CD4-positive, alpha-beta T cell (primary cell): ENCODE measurements at regions not wholly inside any gene's neighbourhood (a gene's known extent, or its start where the extent isn't known, plus 50 kb on each side); places are given as distances from the start of the nearest gene placed in this dataset.
"Not testable (repeated sequence)": the region's sequence is repeated elsewhere in the genome, so short reads cannot be mapped to it uniquely, and the experiment has no call there.

Experiments
- ATAC-seq: fragments of 200-7000 bp; cut with Tn5 transposase; one replicate; pipeline ENCODE4 v1.10.0; 2022; ENCODE audit warnings: mild to moderate bottlenecking; ENCODE audit not compliant: poor library complexity
- CTCF ChIA-PET: fragments of 350-600 bp; sonication (Branson Sonifier 250); formaldehyde crosslinking; loops from one replicate; lab custom pipeline; 2021; ENCODE audit warnings: antibody characterized with exemption, inconsistent platforms; lab: Charles Lee
- POLR2A ChIA-PET: fragments of 350-600 bp; sonication (Branson Sonifier 250); formaldehyde crosslinking; loops from one replicate; lab custom pipeline; 2021; ENCODE audit warnings: antibody characterized with exemption, inconsistent platforms; lab: Charles Lee
- DNase-seq, 14 experiments: peaks; one replicate each; pipeline ENCODE4 v3.0.0-alpha.2; 2013 to 2020; ENCODE audit warnings: mixed read lengths in 2 of 14
- H3K27ac ChIP-seq, 2 donors: one replicate each; pipeline versions ENCODE4 v1.5.1 to v1.7.0; 2013; ENCODE audit warnings: low read length in 2 of 2, low read depth in 1 of 2, mild to moderate bottlenecking in 1 of 2
- H3K27me3 ChIP-seq, 2 experiments: 1 replicate in 1 of 2; 2 replicates in 1 of 2; pipeline versions ENCODE4 v1.6.1 to v1.7.0; 2013; ENCODE audit warnings: low read length in 2 of 2, control low read depth in 1 of 2, mild to moderate bottlenecking in 1 of 2, moderate library complexity in 1 of 2; ENCODE audit not compliant: insufficient read depth in 2 of 2, control insufficient read depth in 1 of 2
- H3K36me3 ChIP-seq: one replicate; pipeline ENCODE4 v1.6.1; 2013; ENCODE audit warnings: low read length, control low read depth; ENCODE audit not compliant: insufficient read depth
- H3K4me1 ChIP-seq: one replicate; pipeline ENCODE4 v1.6.1; 2013; ENCODE audit warnings: low read length, control low read depth; ENCODE audit not compliant: insufficient read depth
- H3K4me3 ChIP-seq: one replicate; pipeline ENCODE4 v1.5.1; 2013; ENCODE audit warnings: mild to moderate bottlenecking, low read length, moderate library complexity
- H3K9me3 ChIP-seq, 2 experiments: 1 replicate in 1 of 2; 2 replicates in 1 of 2; pipeline versions ENCODE4 v1.6.1 to v1.7.0; 2013; ENCODE audit warnings: low read length in 2 of 2, mild to moderate bottlenecking in 2 of 2, control low read depth in 1 of 2, moderate library complexity in 1 of 2; ENCODE audit not compliant: control insufficient read depth in 1 of 2, insufficient read depth in 1 of 2
- H3K27ac Mint-ChIP-seq: one replicate; pipeline ENCODE4 v1.8.0; 2020; ENCODE audit warnings: mixed read lengths
- H3K27me3 Mint-ChIP-seq: one replicate; pipeline ENCODE4 v1.8.0; 2021; ENCODE audit warnings: mixed read lengths
- H3K36me3 Mint-ChIP-seq: one replicate; pipeline ENCODE4 v1.8.0; 2021; ENCODE audit warnings: low read depth, mixed read lengths
- H3K4me1 Mint-ChIP-seq: one replicate; pipeline ENCODE4 v1.8.0; 2021; ENCODE audit warnings: low read depth, mixed read lengths
- H3K4me3 Mint-ChIP-seq: one replicate; pipeline ENCODE4 v1.8.0; 2020; ENCODE audit warnings: mild to moderate bottlenecking, mixed read lengths
- H3K9me3 Mint-ChIP-seq: one replicate; pipeline ENCODE4 v1.8.0; 2020; ENCODE audit warnings: mixed read lengths
- CTCF ChIP-seq: fragments of 200-600 bp; IDR thresholded peaks from one replicate; pipeline ENCODE4 v1.8.0; 2022; ENCODE audit warnings: antibody characterized with exemption, mild to moderate bottlenecking
- intact Hi-C, 2 experiments: fragments of 100-400 bp; cut with DNase I in 1 of 2; cut with micrococcal nuclease in 1 of 2; formaldehyde crosslinking; loops; one replicate each; pipeline versions ENCODE4 v1.15.1 to v1.9.0; 2023 to 2025; cut with DNase I, micrococcal nuclease

- no peaks in the 10 kb centered on the region for H3K4me1 ChIP-seq
- no peak for TF ChIP-seq CTCF
- no peaks in the 10 kb centered on the region for H3K36me3 ChIP-seq
- Mint-ChIP-seq H3K27me3 (no peaks in the 10 kb centered on the region), H3K4me1 (no peaks in the 10 kb centered on the region), H3K9me3 (peaks cover 11% of the 10 kb centered on the region), H3K36me3 (no peaks in the 10 kb centered on the region), H3K4me3 (no peak overlapping the region), H3K27ac (no peak overlapping the region)
- no peak overlapping the region for H3K4me3 ChIP-seq
- ATAC-seq (no peak), DNase-seq (no peak)
- intact Hi-C loops = no loop called here
- H3K9me3 ChIP-seq = peaks cover 3 to 26% of the 10 kb centered on the region in 2 experiments
- H3K27me3 ChIP-seq = no peaks in the 10 kb centered on the region
- H3K27ac ChIP-seq = no peak overlapping the region
- ChIA-PET POLR2A (no interaction called here), CTCF (no interaction called here)
Measured at GRCh38 chr17:54452666-54453348, 447.8 kb upstream of the TOM1L1 start.

- no peak for TF ChIP-seq CTCF
- POLR2A ChIA-PET = no interaction called here
- H3K9me3 Mint-ChIP-seq = peaks cover 11% of the 10 kb centered on the region
- no peaks in the 10 kb centered on the region for H3K36me3 Mint-ChIP-seq
- no peak overlapping the region for H3K4me3 Mint-ChIP-seq
- Histone ChIP-seq H3K4me1 (no peaks in the 10 kb centered on the region), H3K9me3 (peaks cover 7 to 26% of the 10 kb centered on the region in 2 experiments), H3K27me3 (no peaks in the 10 kb centered on the region), H3K4me3 (no peak overlapping the region), H3K27ac (no peak overlapping the region), H3K36me3 (no peaks in the 10 kb centered on the region)
- H3K27me3 Mint-ChIP-seq = no peaks in the 10 kb centered on the region
- no peak overlapping the region for H3K27ac Mint-ChIP-seq
- intact Hi-C loops = no loop called here
- ATAC-seq (no peak), DNase-seq (no peak)
- no peaks in the 10 kb centered on the region for H3K4me1 Mint-ChIP-seq
- CTCF ChIA-PET = no interaction called here
Measured at GRCh38 chr17:54455251-54455868, 445.3 kb upstream of the TOM1L1 start.

- H3K36me3 ChIP-seq, H3K9me3 Mint-ChIP-seq, DNase-seq, H3K9me3 ChIP-seq, H3K27ac Mint-ChIP-seq, ATAC-seq, H3K4me3 ChIP-seq, H3K4me3 Mint-ChIP-seq, CTCF ChIA-PET, H3K4me1 ChIP-seq, H3K27ac ChIP-seq, POLR2A ChIA-PET, H3K27me3 ChIP-seq, H3K4me1 Mint-ChIP-seq, intact Hi-C loops, H3K27me3 Mint-ChIP-seq, H3K36me3 Mint-ChIP-seq: not testable (repeated sequence)
Measured at GRCh38 chr17:54465443-54465842, 435.2 kb upstream of the TOM1L1 start.

- no peak for DNase-seq
- no peak overlapping the region for H3K4me3 ChIP-seq
- no peak overlapping the region for H3K27ac ChIP-seq
- H3K4me1 ChIP-seq = no peaks in the 10 kb centered on the region
- no peaks in the 10 kb centered on the region for H3K27me3 Mint-ChIP-seq
- no peaks in the 10 kb centered on the region for H3K36me3 ChIP-seq
- CTCF ChIA-PET = no interaction called here
- H3K9me3 ChIP-seq = peaks cover 0 to 6% of the 10 kb centered on the region in 2 experiments
- H3K4me3 Mint-ChIP-seq = no peak overlapping the region
- H3K27ac Mint-ChIP-seq = no peak overlapping the region
- no peaks in the 10 kb centered on the region for H3K36me3 Mint-ChIP-seq
- H3K4me1 Mint-ChIP-seq = no peaks in the 10 kb centered on the region
- POLR2A ChIA-PET = no interaction called here
- no peaks in the 10 kb centered on the region for H3K27me3 ChIP-seq
- intact Hi-C loops = no loop called here
- no peak for ATAC-seq
- no peak for TF ChIP-seq CTCF
- H3K9me3 Mint-ChIP-seq = peaks cover 6% of the 10 kb centered on the region
Measured at GRCh38 chr17:54466875-54467274, 433.8 kb upstream of the TOM1L1 start.
